ENCODE measurements at regions not wholly inside any gene's neighbourhood (a gene's known extent, or its start where the extent isn't known, plus 50 kb on each side); places are given as distances from the start of the nearest gene placed in this dataset.

- no peak overlapping the region for H3K4me3 ChIP-seq (ENCODE audit: low read depth, low read length)
- no peak for TF ChIP-seq CTCF (IDR thresholded peaks at IDR 0.05; ENCODE audit: low read depth, low read length)
These were observed 132.3 kb downstream of the TNFSF18 start for GRCh38 chr1:172918478-172918877.

- no peak overlapping the region for H3K4me3 ChIP-seq (ENCODE audit: low read depth, low read length)
- TF ChIP-seq CTCF (IDR thresholded peaks at IDR 0.05; ENCODE audit: low read depth, low read length), result no peak
These were observed 124.7 kb downstream of the TNFSF18 start for GRCh38 chr1:172926070-172926469.

GRCh38 chr1:172928412-172928811 is 122.3 kb downstream of the TNFSF18 start:
- no peak overlapping the region for H3K4me3 ChIP-seq (ENCODE audit: low read depth, low read length)
- no peak for TF ChIP-seq CTCF (IDR thresholded peaks at IDR 0.05; ENCODE audit: low read depth, low read length)

- H3K4me3 ChIP-seq (ENCODE audit: low read depth, low read length), result no peak overlapping the region
- TF ChIP-seq CTCF (IDR thresholded peaks at IDR 0.05; ENCODE audit: low read depth, low read length), result no peak
These were observed 121.7 kb downstream of the TNFSF18 start for GRCh38 chr1:172929006-172929405.

- H3K4me3 ChIP-seq (ENCODE audit: low read depth, low read length), result no peak overlapping the region
- TF ChIP-seq CTCF (IDR thresholded peaks at IDR 0.05; ENCODE audit: low read depth, low read length), result no peak
These were observed 120.6 kb downstream of the TNFSF18 start for GRCh38 chr1:172930142-172930541.

- H3K4me3 ChIP-seq (ENCODE audit: low read depth, low read length), result no peak overlapping the region
- TF ChIP-seq CTCF (IDR thresholded peaks at IDR 0.05; ENCODE audit: low read depth, low read length), result no peak
These were observed 119.4 kb downstream of the TNFSF18 start for GRCh38 chr1:172931340-172931739.

GRCh38 chr1:172931761-172932160 is 119.0 kb downstream of the TNFSF18 start:
- H3K4me3 ChIP-seq (ENCODE audit: low read depth, low read length), result no peak overlapping the region
- TF ChIP-seq CTCF (IDR thresholded peaks at IDR 0.05; ENCODE audit: low read depth, low read length), result no peak
